NCI-H1694 (cell line): ENCODE measurements at regions not wholly inside any gene's neighbourhood (a gene's known extent, or its start where the extent isn't known, plus 50 kb on each side); places are given as distances from the start of the nearest gene placed in this dataset.
"Not testable (repeated sequence)": the region's sequence is repeated elsewhere in the genome, so short reads cannot be mapped to it uniquely, and the experiment has no call there.

Experiments
- DNase-seq: peaks from one replicate; lab custom pipeline; 2025; lab: John Stamatoyannopoulos, UW

DNA sequence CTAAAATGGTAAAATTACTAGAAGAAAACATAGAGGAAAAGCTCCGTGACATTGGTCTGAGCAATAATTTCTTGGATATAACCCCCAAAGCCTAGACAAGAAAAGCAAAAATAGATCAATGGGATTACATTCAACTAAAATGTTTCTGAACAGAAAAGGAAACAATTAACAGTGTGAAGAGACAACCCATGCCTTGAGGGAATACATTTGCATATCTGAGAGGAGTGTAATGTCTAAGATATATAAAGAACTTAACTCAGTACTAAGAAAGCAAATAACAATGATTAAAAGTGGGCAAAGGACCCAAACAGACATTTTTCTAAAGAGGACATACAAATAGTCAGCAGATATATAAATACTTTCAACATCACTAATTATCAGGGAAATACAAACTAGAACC, 206.2 kb downstream of the VAPA start:
- no peak for DNase-seq

DNA sequence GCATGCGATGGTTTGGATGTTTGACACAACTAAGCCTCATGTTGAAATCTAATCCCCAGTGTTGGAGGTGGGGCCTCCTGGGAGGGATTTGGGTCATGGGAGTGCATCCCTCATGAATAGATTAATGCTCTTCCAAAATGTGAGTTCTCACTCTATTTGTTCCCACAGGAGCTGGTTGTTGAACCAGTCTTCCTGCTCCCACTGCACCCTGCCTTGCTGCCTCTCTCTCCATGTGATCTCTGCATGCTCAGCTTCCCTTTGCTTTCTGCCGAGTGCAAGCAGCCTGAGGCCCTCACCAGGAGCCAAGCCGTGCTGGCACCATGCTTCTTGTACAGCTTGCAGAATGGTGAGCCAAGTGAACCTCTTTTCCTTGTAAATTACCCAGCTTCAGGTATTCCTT, 206.8 kb downstream of the VAPA start:
- no peak for DNase-seq

DNA sequence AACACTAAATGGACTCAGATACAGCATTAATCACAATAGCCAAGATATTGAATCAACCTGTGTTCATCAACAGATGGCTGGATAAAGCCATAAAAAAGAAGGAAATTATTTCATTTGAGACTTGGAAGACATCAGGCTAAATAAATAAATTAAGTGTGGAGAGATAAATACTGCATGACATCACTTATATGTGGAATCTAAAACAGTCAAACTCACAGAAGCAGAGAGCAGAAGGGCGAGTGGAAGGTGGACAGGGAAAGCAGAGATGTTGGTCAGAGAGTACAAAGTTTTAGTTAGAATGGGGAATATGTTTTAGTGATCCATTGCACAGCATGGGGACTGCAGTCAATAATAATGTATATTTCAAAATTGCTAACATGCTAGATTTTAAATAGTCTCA, 207.2 kb downstream of the VAPA start:
- no peak for DNase-seq

DNA sequence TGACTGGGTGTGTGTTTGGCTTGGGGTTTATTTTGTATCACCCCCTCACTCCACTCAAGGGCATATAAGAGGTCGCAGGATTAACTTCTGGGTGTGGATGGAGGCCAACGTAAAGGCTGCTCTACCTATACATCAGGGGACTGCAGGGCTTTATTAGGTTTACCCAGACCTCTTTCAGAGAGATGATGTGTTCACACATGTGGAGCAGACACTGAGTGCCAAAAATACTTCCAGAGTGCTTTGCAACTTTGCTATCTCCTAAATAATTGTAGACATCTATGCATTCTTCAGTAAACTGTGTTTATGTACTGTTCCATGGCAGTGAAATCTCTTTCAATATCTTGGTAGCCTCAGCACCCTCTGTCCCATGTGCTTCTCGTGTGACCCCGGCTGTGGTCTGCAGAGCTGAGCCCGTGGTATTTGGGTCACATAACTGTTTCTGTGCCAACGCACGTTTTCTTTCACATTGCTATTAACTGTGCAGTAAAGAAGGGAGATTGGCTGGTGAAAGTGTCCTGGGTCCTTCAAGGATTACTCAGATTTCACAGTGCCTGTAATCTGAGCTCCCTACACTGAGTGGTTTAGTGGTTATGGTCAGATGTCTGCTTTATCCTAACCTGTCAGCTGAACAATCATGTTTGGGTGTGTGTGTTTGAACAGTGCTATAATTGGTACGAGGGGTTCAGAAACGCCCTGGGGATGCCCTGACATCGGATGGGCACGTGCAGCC, 208.1 kb downstream of the VAPA start:
- no peak for DNase-seq

DNA sequence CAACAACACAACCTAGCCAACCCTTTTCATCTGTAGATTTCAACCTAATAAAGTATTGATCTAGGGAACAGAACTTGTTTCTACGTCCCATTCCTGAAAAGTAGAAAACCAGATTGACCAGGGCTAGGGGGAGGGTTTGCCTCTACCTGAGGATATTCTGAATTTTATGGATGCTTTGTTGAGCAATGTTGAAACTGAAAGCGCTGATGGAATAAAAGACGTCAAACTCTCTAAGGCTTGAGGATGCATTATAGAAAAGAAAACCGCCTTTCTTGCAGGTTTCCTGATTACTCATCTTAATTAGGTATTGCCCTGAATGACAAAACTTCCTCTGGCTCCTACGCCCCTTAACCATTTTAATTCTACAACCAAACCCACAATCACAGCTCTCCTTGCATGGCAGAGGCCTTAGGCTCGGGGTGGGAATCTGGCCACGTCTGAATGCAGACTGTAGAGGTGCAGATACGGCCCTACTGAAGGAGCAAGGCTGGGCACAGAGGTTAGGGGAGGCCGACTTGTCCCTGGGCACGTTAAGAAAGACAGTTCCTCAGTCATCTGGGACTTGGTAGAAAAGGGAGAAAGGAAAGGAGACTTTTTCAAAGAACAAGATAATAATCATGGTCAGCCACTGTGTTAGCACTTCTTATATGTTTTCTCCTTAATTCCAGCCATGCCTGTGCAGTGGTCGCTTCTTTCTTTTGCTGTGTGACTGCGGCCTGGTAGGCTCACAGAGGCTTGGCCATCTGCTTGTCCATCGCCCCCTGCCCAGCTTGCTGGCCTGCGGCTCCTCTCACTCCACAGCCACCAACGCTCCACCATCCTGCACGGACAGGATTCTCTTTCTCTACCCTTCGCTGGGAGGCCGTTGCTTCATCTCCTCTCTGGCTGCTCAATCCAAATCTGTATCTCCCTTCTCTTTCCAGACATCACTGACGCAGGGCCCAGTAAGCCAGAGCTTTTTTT, 209.5 kb downstream of the VAPA start:
- no peak for DNase-seq

DNA sequence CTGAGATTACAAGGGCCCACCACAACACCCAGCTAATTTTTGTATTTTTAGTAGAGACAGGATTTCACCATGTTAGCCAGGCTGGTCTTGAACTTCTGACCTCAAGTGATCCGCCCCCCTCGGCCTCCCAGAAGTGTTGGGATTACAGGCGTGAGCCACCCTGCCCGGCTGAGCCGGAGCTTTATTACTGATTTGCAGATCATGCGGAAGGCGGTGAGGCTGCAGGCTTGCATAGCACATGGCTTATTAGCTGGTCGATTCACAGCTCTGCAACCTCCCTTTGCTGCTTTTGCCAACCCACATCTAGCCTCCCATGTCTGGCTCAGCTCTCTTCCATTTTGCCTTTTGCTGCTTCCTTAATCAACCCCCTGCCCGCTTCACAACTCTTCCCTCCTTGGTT, 210.3 kb downstream of the VAPA start:
- DNase-seq, result no peak

DNA sequence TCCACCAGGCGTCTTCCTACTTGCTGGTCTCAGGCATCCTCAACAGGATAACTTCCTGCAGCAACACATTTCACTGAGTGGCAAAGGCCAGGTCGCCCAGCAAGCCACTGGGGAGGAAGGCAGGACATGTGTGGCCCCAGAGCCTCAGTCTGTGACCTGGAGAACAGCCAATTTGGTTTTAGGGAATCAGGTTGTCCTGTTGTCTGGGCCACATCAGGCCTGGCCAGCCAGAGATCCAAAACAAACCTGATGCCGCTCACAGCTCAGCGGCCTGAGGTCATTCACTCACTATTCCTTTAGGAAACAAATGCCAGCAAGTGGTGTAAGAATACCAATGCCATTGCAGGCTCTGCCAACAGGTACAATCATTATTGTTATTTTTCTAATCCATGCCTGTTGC, 210.7 kb downstream of the VAPA start:
- no peak for DNase-seq

DNA sequence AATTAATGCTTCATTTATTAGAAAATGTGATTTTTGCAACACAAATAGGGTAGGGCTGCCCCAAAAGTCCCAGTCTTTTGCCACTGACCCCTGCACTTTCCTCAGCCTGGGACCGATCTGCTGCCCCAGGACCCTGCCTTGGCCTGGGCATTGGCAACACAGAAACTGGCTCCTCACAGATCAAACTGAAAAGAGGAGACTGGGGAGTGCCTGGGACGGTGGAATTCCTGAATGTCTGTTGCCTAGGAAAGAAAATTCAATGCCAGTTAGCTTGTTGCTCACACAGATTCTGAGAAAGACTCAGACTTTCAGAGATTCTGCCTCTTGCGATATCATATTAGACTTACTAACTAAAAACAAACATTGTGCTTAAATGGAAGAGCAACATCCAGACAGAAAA, 211.2 kb downstream of the VAPA start:
- no peak for DNase-seq

DNA sequence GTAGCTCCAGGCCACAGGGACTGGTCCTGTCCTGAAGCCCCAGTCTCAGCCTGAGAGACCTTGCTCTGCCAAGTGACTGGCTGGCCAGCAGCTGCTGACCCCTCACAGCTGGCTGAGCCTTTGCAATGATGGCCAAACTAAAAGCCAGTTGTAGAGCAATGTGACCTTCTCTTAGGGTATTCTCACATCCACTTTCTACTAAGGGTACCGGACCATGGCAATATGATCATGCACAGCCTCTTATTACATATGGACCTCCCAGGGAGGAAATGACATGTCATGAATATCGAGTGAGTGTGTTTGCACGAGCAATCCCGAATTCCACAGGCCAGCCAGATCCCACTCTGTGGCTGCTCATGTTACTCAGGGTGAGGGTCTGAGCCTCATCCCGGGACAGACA, 213.9 kb downstream of the VAPA start:
- DNase-seq, result no peak

DNA sequence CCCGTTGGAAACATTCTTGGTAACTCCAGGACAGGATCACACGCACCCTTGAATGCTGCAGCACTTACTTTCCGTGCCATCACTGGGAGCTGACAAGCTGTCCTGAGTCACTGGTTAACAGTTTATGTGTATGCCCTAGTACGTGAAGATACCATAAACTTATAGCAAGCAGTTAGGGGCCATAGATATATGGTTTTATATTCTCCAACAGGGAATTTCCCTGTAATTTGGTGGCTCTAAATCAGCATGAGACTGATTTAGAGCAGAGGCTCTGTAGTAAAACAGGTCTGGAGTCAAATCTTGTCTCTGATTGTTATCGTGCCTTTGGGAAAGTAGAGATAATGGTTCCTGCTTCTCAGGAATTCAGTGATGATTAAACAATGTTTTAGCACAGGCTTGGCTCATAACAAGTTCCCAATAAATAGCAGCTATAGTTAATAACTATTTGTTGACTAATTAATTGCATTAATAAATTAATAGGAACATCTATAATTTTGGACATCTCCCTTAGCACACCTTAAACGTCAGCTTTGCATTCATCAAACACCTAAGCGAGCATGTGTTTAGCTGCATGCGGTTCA, 215.2 kb downstream of the VAPA start:
- no peak for DNase-seq

DNA sequence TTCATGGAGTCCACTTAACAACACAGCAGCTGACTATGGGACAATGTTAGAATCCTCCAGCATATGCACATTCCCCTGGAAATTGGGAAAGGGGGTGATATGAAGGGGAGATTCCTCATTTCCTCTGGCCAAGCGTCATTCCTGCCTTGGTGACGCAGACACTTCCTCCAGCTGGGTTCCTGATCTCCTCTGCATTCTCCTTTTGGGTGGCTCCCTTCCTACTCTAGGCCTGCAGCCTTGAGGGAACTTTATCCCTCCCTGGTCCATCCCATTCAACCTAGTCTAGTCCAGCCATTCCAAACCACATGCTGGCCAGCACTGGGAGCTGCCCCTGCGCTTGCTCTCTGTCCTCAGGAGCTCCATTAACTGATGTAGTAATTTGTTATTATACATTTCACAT, 216.8 kb downstream of the VAPA start:
- DNase-seq, result no peak

DNA sequence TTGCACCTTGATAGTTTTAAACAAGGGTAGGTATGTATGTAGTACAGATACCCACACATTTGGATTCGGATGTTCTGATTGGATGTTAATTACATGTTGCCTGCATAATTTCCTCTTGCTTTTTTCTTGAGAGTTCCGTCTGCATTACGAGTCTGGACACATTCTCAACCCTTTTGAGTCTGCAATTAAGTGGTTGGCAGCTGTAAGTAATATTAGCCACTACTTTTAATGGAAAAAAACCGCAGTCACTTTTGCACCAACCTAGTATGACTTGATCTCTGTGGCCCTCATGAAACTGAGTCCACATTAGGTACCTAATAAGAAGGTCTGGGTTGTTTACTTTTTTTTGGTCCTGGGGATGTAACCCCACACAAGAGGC, 217.3 kb downstream of the VAPA start:
- DNase-seq, result no peak

DNA sequence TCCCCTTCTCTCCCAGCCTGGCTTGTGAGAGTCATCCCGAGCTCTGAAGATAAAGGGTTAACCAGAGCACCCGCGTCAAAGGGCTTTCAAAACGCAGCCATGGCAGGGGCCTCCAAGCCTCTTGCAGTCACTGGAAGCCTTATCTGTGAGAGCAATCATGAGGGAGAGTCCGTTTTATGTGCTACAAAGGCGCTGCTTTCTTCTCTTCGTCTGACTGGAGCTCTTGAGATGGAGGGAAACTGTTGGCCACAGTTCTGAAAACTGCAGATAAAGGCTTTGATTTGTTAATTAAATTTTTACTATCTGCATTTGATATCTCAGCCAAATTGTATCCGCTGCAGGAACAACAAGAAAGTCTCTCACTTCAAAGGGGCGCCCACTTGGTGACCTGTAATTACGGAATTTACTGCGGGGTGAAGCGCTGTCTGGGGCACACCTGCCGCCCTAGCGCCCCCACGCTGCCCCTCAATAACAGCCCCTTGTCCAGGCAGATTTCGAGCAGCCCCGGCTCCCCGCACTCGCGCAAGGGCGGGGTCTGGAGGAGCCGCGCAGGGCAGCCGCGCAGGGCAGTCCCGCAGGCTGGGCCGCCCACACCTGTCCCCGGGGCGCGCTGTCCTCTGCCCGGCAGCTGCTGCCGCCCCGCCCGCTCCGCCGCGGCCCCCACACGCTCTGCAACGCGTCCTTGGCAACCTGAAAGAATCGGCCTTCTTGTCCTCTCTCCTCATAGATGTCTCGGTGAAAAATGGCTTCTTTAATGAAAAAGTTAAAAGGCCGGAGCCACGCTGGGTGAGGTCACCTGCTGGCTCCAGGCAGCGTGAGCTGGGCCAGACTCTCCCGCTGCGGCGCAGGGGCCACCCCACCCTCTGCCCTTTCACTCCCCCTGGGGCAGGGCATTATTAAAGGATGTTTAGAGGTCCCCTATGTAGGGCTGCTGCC, 217.9 kb downstream of the VAPA start:
- DNase-seq, result no peak

DNA sequence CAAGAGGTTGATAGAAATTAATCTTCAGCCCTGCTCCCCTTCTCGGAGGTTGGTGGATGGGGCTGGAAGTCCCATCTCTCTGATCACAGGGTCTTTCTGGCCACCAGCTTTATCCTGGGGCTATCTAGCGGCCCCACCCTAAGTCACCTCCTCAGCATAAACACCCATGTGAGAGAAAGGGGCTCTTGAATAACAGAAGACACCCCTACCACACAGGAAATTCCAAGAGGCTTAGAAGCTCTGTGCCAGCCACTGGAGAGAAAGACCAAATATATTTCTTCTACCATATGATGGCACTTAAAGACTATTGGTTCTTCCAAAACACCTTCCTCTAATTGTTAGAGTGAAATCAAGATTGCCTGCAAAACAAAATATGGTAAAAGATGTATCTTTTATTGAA, 219.7 kb downstream of the VAPA start:
- DNase-seq, result no peak

DNA sequence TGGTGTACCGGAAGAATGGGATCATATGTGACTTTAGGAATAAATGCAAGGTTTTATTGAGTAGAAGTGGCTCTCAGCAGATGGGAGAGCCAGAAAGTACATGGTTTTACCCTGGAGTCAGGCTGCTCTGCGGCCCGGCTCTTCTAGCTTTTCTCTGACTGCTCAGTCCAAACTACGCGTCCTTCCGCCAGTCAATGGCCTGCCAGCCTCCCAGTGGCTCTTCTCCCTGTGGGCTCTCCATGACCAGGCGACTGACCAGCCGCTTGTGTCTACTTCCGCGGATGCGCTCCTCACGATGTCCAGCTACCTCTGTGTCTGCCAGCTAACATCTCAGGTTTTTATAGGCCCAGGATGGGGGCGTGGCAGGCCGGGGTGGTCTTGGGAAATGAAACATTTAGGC, 220.4 kb downstream of the VAPA start:
- DNase-seq, result no peak

DNA sequence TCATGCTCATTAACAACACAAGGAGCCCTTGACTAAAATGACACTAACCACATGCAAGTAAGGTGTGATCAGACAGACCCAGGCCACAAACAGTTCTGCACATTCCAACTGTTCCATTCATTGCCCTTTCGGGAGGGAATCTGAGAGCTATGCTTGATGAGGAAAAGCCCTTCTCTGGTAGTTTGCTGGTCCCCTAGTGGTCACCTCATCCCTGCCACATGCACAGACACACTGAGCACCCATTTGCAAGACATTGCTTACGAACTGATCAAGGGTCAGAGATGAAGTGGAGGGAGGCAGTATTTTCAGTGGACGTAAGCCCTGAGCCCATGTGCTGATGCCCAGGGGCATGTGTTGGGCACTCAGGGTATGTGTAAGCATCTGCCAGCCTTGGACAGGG, 220.9 kb downstream of the VAPA start:
- DNase-seq, result not testable (repeated sequence)

DNA sequence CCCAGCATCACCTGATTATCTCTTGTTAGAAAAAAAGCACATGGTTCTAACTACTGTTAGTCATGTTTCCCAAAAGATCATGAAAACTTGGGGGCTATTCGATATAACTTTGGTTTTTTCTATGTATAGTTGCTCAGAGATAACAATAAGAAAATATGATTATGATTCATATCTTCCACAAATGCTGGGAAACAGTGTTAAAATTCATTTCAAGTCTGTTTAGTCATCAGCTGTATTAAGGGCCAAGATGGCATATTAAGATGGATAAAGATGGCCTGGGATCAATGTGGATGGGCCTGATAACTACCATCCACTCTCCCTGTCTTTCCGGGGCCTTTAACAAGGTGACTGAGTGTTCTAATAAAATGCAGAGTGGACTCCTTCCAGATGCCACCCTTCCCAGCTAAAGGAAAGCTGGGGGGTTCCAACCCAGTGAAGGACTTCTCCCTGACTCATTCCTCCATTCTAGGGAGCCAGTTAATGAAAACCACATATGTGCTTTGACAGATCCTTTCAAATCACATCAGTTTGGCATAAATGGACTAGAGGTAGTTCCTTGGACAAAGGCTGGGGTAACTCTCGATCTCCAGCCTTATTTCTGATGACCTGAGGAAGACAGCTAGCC, 221.6 kb downstream of the VAPA start:
- no peak for DNase-seq

DNA sequence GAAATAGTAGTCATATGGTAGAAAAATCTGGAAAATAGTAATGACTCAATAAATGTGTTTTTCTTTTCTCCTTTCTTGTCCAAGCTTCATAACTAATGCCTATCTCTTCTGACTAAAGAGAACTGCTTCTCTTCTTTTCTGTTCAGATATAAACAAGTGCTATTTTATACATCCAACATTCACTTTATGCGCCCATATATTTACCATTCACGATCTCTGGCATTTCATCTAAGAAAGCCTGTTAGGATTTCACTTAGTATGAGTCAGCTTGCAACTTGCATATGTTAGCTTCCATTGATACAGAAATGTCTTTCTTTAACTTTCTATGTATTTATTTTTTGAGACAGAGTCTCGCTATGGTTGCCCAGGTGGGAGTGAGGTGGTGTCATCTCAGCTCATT, 224.9 kb downstream of the VAPA start:
- no peak for DNase-seq

DNA sequence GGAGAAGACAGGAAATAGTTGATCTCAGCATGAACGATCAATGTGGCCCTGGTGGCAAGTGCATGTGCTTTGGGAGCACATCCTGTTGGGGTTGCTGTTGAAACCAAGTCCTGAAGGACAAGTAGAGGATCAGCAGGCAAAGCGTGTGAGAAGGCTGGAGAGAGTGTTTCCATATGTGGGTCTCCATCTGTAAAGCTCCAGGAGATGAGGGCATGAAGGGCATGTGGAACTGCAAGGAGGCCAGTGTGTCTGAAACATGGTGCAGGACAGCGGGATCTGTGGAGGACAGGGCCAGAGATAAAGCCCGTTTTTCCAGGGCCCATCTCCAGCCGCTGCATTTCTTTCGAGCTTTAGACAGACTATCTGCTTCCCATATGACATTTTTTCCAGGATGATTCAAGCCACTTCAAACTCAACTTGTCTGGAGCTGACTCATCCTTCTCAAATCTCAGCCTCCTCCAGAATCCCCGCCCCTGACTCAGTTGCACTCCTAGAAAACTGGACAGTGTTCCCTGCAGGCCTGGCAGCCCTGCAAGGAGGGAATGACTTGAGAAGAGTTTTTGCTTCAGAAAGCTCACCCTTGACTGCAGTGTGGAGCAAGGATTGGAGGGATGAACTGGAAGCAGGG, 226.1 kb downstream of the VAPA start:
- no peak for DNase-seq

DNA sequence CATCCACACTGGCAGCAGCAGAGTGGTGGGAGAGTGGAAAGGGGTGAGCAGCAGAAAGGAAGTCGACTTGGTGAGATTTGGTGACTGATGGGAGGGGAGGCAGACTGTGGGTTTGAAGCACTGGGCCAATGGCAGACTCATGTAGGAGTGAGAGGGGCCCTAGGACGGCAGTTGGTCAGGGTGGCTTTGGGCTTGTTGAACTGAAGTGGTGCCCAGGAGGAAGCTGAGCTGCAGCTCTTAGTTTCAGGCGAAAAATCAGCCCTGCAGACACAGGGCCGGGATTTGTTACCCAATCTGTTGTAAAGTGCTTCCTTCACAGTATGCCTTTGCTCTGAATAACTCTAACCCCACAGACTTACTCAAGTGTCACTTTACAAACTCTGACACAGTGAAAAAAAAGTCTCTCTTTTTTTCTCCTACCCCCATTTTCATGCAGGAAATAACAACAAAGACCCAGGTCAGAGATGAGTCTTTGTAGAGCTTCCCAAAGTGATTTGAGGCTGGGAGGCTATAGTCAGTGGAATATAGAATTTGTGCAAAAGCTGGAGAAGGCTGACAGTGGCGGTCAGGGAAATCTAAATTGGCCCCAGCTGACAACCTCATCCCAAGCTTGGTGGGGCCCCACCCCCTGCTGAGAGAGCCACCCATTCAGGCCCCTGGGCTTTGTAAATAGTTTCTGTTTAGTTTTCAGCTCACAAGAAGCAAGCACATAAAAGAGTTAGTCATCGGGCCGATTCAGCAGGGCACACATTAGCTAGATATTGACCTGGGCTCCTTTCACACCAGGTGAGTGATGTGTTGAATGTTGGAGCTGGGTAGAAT, 226.9 kb downstream of the VAPA start:
- no peak for DNase-seq
